DND-41 (cell line): ENCODE measurements at regions not wholly inside any gene's neighbourhood (a gene's known extent, or its start where the extent isn't known, plus 50 kb on each side); places are given as distances from the start of the nearest gene placed in this dataset.
"Not testable (repeated sequence)": the region's sequence is repeated elsewhere in the genome, so short reads cannot be mapped to it uniquely, and the experiment has no call there.

ENCODE experiments used
- ATAC-seq: fragments of 200-7000 bp; cut with Tn5 transposase; 3 replicates; pipeline ENCODE4 v1.9.1; 2021; ENCODE audit warnings: low read depth; ENCODE audit not compliant: insufficient read depth
- DNase-seq: peaks from one replicate; pipeline ENCODE4 v3.0.0-alpha.2; 2020
- H2AFZ ChIP-seq: 2 replicates; pipeline ENCODE4 v1.6.0; 2012; ENCODE audit warnings: low read depth, low read length
- H3K27ac ChIP-seq: 2 replicates; pipeline ENCODE4 v1.5.1; 2012; ENCODE audit warnings: low read length, inconsistent platforms
- H3K27me3 ChIP-seq: fragments of 200-600 bp; sonication (generic); 2 replicates; pipeline ENCODE4 v1.6.0; 2012; ENCODE audit warnings: low read length, mild to moderate bottlenecking, inconsistent platforms; ENCODE audit not compliant: insufficient read depth, poor library complexity
- H3K36me3 ChIP-seq: 2 replicates; pipeline ENCODE4 v1.5.1; 2012; ENCODE audit warnings: low read length, inconsistent platforms; ENCODE audit not compliant: insufficient read depth
- H3K4me1 ChIP-seq: 2 replicates; pipeline ENCODE4 v1.5.1; 2012; ENCODE audit warnings: mild to moderate bottlenecking, low read length; ENCODE audit not compliant: insufficient read depth
- H3K4me2 ChIP-seq: 2 replicates; pipeline ENCODE4 v1.6.0; 2012; ENCODE audit warnings: mild to moderate bottlenecking, moderate library complexity, low read length, inconsistent platforms; ENCODE audit not compliant: insufficient read depth
- H3K4me3 ChIP-seq, 2 experiments: fragments of 200-600 bp in 1 of 2; shearing (Covaris generic) in 1 of 2; 2 replicates each; pipeline ENCODE4 v1.5.1; 2012 to 2016; ENCODE audit warnings: inconsistent platforms in 2 of 2, low read length in 2 of 2, mild to moderate bottlenecking in 2 of 2, low read depth in 1 of 2, moderate library complexity in 1 of 2
- H3K79me2 ChIP-seq: 2 replicates; pipeline ENCODE4 v1.6.0; 2012; ENCODE audit warnings: low read length, inconsistent platforms; ENCODE audit not compliant: insufficient read depth
- H3K9ac ChIP-seq: 2 replicates; pipeline ENCODE4 v1.6.0; 2012; ENCODE audit warnings: low read depth, mild to moderate bottlenecking, inconsistent platforms, low read length, moderate library complexity
- H3K9me3 ChIP-seq: 2 replicates; pipeline ENCODE4 v1.5.1; 2012; ENCODE audit warnings: low read length, moderate library complexity, mild to moderate bottlenecking, inconsistent platforms; ENCODE audit not compliant: insufficient read depth, severe bottlenecking
- H4K20me1 ChIP-seq: 2 replicates; pipeline ENCODE4 v1.6.0; 2012; ENCODE audit warnings: low read length; ENCODE audit not compliant: insufficient read depth
- CTCF ChIP-seq: IDR thresholded peaks from 2 replicates; pipeline ENCODE4 v1.5.1; 2012; ENCODE audit warnings: borderline replicate concordance, low read length, moderate library complexity, mild to moderate bottlenecking; ENCODE audit not compliant: poor library complexity, severe bottlenecking; ENCODE audit errors: extremely low read depth
- EZH2 ChIP-seq: IDR thresholded peaks from 3 replicates; pipeline ENCODE4 v1.6.1; 2012; ENCODE audit warnings: borderline replicate concordance, low read depth, mild to moderate bottlenecking, moderate library complexity, low read length, inconsistent platforms; ENCODE audit not compliant: severe bottlenecking

DNA sequence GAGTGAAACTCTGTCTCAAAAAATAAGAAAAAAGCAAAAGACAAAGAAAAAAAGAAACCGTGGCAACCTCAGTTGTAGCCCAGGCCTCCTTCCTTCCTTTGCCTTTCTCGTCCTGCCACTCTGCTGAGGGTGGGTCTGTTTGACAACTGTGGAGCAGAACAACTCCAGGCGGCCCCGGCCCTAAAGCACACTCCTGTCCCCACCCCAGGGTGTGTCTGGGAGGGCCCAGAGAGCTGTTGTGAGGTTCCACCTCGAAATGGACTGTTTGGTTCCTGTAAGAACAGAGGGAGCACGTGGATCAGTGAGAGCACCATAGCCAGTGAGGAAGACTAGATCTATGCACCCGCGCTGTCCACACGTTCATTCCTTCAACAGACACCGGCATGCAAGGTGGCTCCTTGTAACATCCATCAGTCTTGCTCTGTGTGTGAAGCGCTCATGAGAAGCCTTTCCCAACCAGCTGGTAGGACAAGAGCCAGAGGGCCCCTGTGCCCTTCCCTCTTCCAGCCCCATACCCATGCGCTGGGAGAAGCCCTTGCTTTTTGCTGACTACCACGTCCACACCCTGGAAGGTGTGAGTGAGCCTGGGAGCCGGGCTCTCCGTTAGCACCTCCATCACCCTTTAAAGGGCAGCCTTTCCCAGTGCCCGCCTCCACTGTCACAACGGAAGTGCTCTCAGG is 61.6 kb downstream of the SOWAHC start:
- Histone ChIP-seq H4K20me1 (no peaks in the 10 kb centered on the region), H3K4me3 (no peak overlapping the region), H3K27ac (no peak overlapping the region), H3K4me1 (no peaks in the 10 kb centered on the region), H3K9ac (no peak overlapping the region), H3K9me3 (no peaks in the 10 kb centered on the region), H3K4me2 (no peak overlapping the region), H3K79me2 (no peaks in the 10 kb centered on the region), H2AFZ (no peak overlapping the region), H3K36me3 (no peaks in the 10 kb centered on the region), H3K27me3 (no peaks in the 10 kb centered on the region)
- ATAC-seq: no peak
- no peak for DNase-seq
- no peak for TF ChIP-seq CTCF
- no peak for TF ChIP-seq EZH2

DNA sequence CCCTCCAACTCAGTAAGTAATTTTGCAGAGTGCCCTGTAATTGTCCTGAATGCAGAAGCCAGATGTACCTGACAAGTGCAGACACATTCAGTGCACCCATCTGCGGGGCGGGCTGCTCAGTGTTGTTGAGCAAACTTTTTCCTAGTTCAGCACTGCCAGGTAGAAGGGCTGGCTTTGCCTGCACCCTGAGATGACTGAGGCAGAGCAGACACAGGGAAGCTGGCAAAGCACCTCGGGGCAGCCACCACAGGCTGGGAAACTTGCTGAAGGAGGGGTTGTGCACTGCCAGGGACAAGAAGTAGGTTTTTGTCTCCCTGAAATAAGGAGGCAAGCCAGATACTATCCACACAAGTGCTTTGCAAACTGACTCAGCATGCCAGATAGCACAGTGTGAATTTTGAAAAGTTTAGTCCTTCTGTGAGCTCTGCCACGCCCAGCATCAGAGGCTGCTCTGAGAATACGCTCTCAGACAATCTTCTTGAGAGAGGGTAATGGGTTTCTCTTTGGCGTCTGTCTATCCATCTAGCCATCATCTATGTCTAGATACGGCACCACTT is 62.3 kb downstream of the SOWAHC start:
- Histone ChIP-seq H3K36me3 (no peaks in the 10 kb centered on the region), H2AFZ (no peak overlapping the region), H3K9me3 (no peaks in the 10 kb centered on the region), H3K4me3 (no peak overlapping the region), H3K27me3 (peaks cover 2% of the 10 kb centered on the region), H3K4me2 (no peak overlapping the region), H4K20me1 (no peaks in the 10 kb centered on the region), H3K27ac (no peak overlapping the region), H3K4me1 (no peaks in the 10 kb centered on the region), H3K79me2 (no peaks in the 10 kb centered on the region), H3K9ac (no peak overlapping the region)
- no peak for ATAC-seq
- DNase-seq: no peak
- TF ChIP-seq CTCF: no peak
- TF ChIP-seq EZH2: no peak

DNA sequence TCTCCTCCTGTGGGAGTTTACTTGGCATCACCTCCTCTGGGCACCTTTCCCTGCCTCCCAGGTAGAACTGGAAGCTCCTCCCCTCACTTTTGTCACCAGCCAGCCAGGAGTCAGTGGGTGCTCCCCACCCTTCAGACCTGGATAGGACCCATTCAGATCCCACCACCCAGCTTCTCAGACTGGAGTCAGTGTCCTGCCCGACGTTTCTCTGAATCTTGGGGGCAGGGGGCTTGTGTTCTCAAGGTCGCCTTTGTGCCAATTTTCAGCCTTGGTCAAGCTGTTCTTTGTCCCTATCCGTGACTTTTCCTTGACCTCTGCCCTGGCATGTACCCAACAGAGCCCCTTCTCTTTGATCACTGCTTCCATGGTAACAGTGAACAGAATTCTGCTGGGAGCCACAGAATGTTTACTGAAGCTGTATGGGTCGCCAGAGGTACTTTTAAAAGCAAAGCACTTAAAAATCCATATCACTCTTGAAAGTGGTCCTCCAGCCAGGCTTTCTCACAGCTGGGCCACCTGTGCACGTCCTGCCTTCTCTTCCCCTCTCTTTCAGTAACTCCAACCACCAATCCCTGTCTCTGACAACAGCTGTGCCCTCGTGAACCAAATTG is 63.1 kb downstream of the SOWAHC start:
- not testable (repeated sequence) for H3K4me2 ChIP-seq, ATAC-seq, H2AFZ ChIP-seq, DNase-seq, H3K27me3 ChIP-seq, H3K9ac ChIP-seq, H3K27ac ChIP-seq, H3K36me3 ChIP-seq, H3K9me3 ChIP-seq, H3K4me3 ChIP-seq, H3K79me2 ChIP-seq, H4K20me1 ChIP-seq, H3K4me1 ChIP-seq

- Histone ChIP-seq H4K20me1 (no peaks in the 10 kb centered on the region), H2AFZ (no peak overlapping the region), H3K4me2 (no peak overlapping the region), H3K4me1 (no peaks in the 10 kb centered on the region), H3K9me3 (no peaks in the 10 kb centered on the region), H3K79me2 (no peaks in the 10 kb centered on the region), H3K4me3 (no peak overlapping the region), H3K27me3 (peaks cover 5% of the 10 kb centered on the region), H3K36me3 (no peaks in the 10 kb centered on the region), H3K9ac (no peak overlapping the region), H3K27ac (no peak overlapping the region)
- no peak for ATAC-seq
- TF ChIP-seq CTCF (no peak), EZH2 (no peak)
- no peak for DNase-seq
Observed at GRCh38 chr2:109677835-109678580, 63.8 kb downstream of the SOWAHC start.

DNA sequence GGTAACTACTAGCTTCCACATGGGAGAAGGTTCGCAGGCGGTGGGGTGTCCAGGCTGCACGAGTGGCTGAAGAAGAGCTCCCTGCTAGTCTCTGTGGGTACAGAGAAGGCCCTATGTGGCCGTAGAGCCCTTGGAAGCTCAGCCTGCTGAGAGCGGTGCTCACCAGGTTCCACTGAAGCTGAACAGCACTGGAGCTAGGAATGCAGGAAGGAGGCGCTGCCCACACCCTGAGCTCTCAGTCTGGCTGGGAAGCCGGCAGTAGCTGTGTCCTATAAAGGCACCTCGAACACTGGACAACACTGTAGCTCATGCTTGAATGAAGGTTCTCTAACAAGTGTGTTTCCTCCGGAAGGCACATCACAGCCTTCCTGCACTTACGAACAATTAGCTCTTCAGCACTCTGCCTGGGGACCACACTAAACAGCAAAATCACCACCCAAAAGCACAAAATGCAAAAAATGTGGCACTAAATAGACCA is 64.6 kb downstream of the SOWAHC start:
- H3K27ac ChIP-seq, H3K4me2 ChIP-seq, H3K27me3 ChIP-seq, H3K9ac ChIP-seq, H3K4me1 ChIP-seq, DNase-seq, H3K36me3 ChIP-seq, ATAC-seq, H3K79me2 ChIP-seq, H4K20me1 ChIP-seq, H2AFZ ChIP-seq, H3K4me3 ChIP-seq, H3K9me3 ChIP-seq: not testable (repeated sequence)
